22Rv1 (cell line): ENCODE measurements at regions not wholly inside any gene's neighbourhood (a gene's known extent, or its start where the extent isn't known, plus 50 kb on each side); places are given as distances from the start of the nearest gene placed in this dataset.
"Not testable (repeated sequence)": the region's sequence is repeated elsewhere in the genome, so short reads cannot be mapped to it uniquely, and the experiment has no call there.

Experiments used
- H3K27ac ChIP-seq: fragments of 450-650 bp; 2 replicates; pipeline ENCODE4 v1.5.1; 2017

GRCh38 chr1:121050097-121050496 is 134.0 kb downstream of the FAM72B start:
- H3K27ac ChIP-seq: not testable (repeated sequence)

- H3K27ac ChIP-seq: not testable (repeated sequence)
Observed at GRCh38 chr1:121051161-121051790, 132.9 kb downstream of the FAM72B start.

- not testable (repeated sequence) for H3K27ac ChIP-seq
Observed at GRCh38 chr1:121052081-121052660, 132.0 kb downstream of the FAM72B start.

- not testable (repeated sequence) for H3K27ac ChIP-seq
Observed at GRCh38 chr1:121054928-121055327, 129.2 kb downstream of the FAM72B start.

GRCh38 chr1:121066925-121067324 is 117.2 kb downstream of the FAM72B start:
- not testable (repeated sequence) for H3K27ac ChIP-seq

- not testable (repeated sequence) for H3K27ac ChIP-seq
Observed at GRCh38 chr1:121068738-121069499, 115.2 kb downstream of the FAM72B start.

GRCh38 chr1:121073852-121074251 is 110.3 kb downstream of the FAM72B start:
- not testable (repeated sequence) for H3K27ac ChIP-seq

GRCh38 chr1:121075254-121075805 is 108.8 kb downstream of the FAM72B start:
- H3K27ac ChIP-seq: not testable (repeated sequence)

GRCh38 chr1:121076674-121077073 is 107.5 kb downstream of the FAM72B start:
- not testable (repeated sequence) for H3K27ac ChIP-seq

- H3K27ac ChIP-seq: not testable (repeated sequence)
Observed at GRCh38 chr1:121079655-121080054, 104.5 kb downstream of the FAM72B start.

- not testable (repeated sequence) for H3K27ac ChIP-seq
Observed at GRCh38 chr1:121080197-121080903, 103.8 kb downstream of the FAM72B start.

GRCh38 chr1:121080904-121081264 is 103.3 kb downstream of the FAM72B start:
- H3K27ac ChIP-seq: not testable (repeated sequence)

GRCh38 chr1:121081625-121082199 is 102.4 kb downstream of the FAM72B start:
- not testable (repeated sequence) for H3K27ac ChIP-seq

- not testable (repeated sequence) for H3K27ac ChIP-seq
Observed at GRCh38 chr1:121082995-121083394, 101.1 kb downstream of the FAM72B start.

GRCh38 chr1:121086249-121086648 is 97.9 kb downstream of the FAM72B start:
- not testable (repeated sequence) for H3K27ac ChIP-seq

- not testable (repeated sequence) for H3K27ac ChIP-seq
Observed at GRCh38 chr1:121087221-121087620, 96.9 kb downstream of the FAM72B start.

- H3K27ac ChIP-seq: not testable (repeated sequence)
Observed at GRCh38 chr1:121088568-121088967, 95.6 kb downstream of the FAM72B start.

GRCh38 chr1:121092329-121092968 is 91.7 kb downstream of the FAM72B start:
- not testable (repeated sequence) for H3K27ac ChIP-seq

GRCh38 chr1:121095014-121095413 is 89.1 kb downstream of the FAM72B start:
- not testable (repeated sequence) for H3K27ac ChIP-seq
